ENCODE measurements at regions not wholly inside any gene's neighbourhood (a gene's known extent, or its start where the extent isn't known, plus 50 kb on each side); places are given as distances from the start of the nearest gene placed in this dataset.

GRCh38 chr20:24160563-24161281 lies 172.1 kb upstream of the GGTLC1 start:
- TF ChIP-seq, protein P1, sequence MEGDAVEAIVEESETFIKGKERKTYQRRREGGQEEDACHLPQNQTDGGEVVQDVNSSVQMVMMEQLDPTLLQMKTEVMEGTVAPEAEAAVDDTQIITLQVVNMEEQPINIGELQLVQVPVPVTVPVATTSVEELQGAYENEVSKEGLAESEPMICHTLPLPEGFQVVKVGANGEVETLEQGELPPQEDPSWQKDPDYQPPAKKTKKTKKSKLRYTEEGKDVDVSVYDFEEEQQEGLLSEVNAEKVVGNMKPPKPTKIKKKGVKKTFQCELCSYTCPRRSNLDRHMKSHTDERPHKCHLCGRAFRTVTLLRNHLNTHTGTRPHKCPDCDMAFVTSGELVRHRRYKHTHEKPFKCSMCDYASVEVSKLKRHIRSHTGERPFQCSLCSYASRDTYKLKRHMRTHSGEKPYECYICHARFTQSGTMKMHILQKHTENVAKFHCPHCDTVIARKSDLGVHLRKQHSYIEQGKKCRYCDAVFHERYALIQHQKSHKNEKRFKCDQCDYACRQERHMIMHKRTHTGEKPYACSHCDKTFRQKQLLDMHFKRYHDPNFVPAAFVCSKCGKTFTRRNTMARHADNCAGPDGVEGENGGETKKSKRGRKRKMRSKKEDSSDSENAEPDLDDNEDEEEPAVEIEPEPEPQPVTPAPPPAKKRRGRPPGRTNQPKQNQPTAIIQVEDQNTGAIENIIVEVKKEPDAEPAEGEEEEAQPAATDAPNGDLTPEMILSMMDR (IDR thresholded peaks at IDR 0.05) = peak; percentile 29 to 73 (median 56)
- TF ChIP-seq POLR2AphosphoS5 (IDR thresholded peaks at IDR 0.05) = no peak
- no peak for TF ChIP-seq POLR2A (IDR thresholded peaks at IDR 0.05)
- no peak for TF ChIP-seq EP300 (IDR thresholded peaks at IDR 0.05)

Measured in sigmoid colon (tissue), 4 donors.